ENCODE measurements at regions not wholly inside any gene's neighbourhood (a gene's known extent, or its start where the extent isn't known, plus 50 kb on each side); places are given as distances from the start of the nearest gene placed in this dataset.

GRCh38 chr10:78750418-78750817 is 318.3 kb upstream of the ZMIZ1 start:
- DNase-seq, result no peak

- no peak for DNase-seq
Observed at GRCh38 chr10:78751716-78752115, 317.1 kb upstream of the ZMIZ1 start.

- no peak for DNase-seq
Observed at GRCh38 chr10:78752221-78752620, 316.5 kb upstream of the ZMIZ1 start.

- no peak for DNase-seq
Observed at GRCh38 chr10:78752708-78753107, 316.1 kb upstream of the ZMIZ1 start.

- DNase-seq, result peak; percentile 51
Observed at GRCh38 chr10:78754269-78755062, 314.3 kb upstream of the ZMIZ1 start.

- DNase-seq, result peak; percentile 71
Observed at GRCh38 chr10:78755063-78755701, 313.6 kb upstream of the ZMIZ1 start.

- no peak for DNase-seq
Observed at GRCh38 chr10:78755877-78756455, 312.8 kb upstream of the ZMIZ1 start.

GRCh38 chr10:78756604-78757343 is 312.0 kb upstream of the ZMIZ1 start:
- DNase-seq, result no peak

GRCh38 chr10:78757344-78757925 is 311.3 kb upstream of the ZMIZ1 start:
- DNase-seq, result peak; percentile 66

- no peak for DNase-seq
Observed at GRCh38 chr10:78758176-78758575, 310.6 kb upstream of the ZMIZ1 start.

GRCh38 chr10:78759456-78760120 is 309.2 kb upstream of the ZMIZ1 start:
- no peak for DNase-seq

GRCh38 chr10:78760463-78761310 is 308.1 kb upstream of the ZMIZ1 start:
- no peak for DNase-seq

GRCh38 chr10:78761311-78761781 is 307.4 kb upstream of the ZMIZ1 start:
- DNase-seq, result no peak

- DNase-seq, result no peak
Observed at GRCh38 chr10:78762086-78762630, 306.6 kb upstream of the ZMIZ1 start.

- no peak for DNase-seq
Observed at GRCh38 chr10:78763234-78763633, 305.5 kb upstream of the ZMIZ1 start.

- no peak for DNase-seq
Observed at GRCh38 chr10:78763651-78764395, 304.9 kb upstream of the ZMIZ1 start.

- DNase-seq, result no peak
Observed at GRCh38 chr10:78764436-78764835, 304.3 kb upstream of the ZMIZ1 start.

GRCh38 chr10:78764846-78765430 is 303.8 kb upstream of the ZMIZ1 start:
- DNase-seq, result no peak

- no peak for DNase-seq
Observed at GRCh38 chr10:78765726-78766335, 302.9 kb upstream of the ZMIZ1 start.
